Bone marrow (tissue), 2 donors: ENCODE measurements at regions not wholly inside any gene's neighbourhood (a gene's known extent, or its start where the extent isn't known, plus 50 kb on each side); places are given as distances from the start of the nearest gene placed in this dataset.

Experiments used
- DNase-seq, 2 donors: peaks; one replicate each; lab custom pipeline; 2025; lab: John Stamatoyannopoulos, UW

GRCh38 chr15:77791941-77792340, 159.2 kb upstream of the LINGO1 start:
- DNase-seq, result no peak

DNA sequence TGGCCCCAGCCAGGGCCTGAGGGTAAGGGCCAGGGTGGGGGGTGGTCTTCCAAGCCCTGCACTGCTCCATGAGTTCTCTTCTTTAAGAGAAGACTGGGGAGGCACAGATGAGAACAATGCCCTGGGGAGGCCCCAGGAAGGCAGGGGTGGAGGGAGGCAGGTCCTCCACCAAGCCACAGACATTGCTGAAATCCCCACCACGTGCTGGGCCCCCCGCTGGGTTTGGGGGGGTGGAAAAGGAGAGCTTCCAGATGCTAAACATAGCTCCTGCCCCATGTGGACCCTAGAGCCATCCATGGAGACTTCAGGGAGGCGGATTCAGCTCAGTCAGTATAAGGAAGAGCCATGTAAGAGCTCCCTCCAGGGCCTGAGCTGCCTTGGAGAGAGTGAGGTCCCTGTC, 157.8 kb upstream of the LINGO1 start:
- no peak for DNase-seq

DNA sequence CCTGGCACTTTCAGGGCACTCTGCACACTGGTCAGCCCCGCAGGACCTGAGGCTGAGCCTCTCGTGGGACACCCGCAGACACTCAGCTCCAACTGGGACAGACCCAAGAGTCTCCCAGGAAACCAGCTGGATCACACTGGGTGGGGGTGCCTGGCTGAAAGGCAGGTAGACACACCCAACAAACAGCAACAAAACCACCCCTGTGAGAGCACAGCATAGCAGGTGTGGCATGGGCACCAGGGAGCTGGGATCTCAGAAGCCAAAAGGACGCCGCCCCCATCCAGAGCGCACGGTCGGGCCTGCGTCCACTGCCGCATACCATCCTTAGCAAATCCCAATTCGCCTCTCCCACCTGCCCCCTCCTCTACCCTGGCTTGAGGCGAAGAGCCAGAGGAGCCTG, 154.2 kb upstream of the LINGO1 start:
- no peak for DNase-seq

GRCh38 chr15:77786181-77786890, 153.6 kb upstream of the LINGO1 start:
- no peak for DNase-seq

DNA sequence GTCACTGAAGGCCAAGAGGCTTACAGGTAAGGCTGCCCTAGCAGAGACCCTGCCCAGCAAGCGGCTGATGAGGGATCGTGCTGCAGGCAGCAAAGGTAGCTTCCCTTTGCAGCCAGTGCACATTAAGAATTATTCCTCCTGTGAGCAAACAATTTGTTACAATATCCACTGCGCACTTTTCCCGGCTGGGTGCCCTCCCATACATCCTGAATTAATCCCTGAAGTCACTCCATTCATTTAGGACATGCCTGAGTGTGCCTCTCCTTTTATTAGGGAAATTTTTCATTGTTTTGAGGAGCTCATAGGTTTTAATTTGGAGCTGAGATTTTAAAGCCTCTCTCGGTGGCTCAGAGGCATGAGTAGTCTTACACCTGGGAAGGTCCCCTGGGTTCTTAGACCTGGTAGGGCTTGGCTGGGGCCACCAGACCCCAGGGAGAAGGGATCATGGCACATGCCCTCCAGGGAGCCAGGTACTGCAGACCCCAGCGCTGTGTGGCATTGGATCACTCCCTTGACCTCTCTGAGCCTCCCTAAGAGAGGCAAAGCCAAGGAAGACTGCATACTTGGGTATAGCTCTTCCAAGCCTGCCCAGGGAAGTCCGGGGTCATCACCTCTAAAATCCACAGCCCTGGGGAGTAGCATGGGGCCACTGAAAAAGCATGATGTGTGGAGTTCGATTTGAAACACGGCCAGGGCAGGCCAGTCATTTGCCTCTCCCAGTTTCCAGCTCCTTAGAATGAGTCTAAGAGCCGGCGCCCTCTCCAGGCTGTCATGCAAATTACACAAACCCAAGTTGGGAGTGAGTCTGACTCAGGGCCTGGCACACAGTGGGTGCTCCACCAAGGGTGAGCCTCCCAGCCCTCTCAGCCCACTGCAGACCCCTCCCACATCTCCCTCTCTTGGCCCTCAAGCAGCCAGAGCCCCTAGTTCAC, 151.9 kb upstream of the LINGO1 start:
- DNase-seq, result no peak

DNA sequence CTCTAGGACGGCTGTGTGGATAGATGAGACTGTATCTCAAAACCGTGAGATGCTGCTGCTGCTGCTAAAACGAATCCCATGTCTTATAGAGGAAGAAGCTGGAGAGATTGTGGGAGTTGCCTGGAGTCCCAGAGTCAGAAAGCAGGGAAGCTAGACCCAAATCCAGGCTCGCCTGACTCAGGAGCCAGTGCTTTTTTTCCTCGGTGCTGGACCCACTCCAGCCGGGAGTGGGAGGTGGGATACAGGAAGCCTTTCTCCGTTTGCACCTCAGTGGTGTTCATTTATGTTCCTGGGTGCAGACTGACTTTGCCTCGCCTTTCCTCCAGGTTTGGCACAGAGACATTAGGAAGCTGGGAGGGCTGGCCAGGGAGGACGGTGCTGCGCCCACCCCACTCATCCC, 150.9 kb upstream of the LINGO1 start:
- DNase-seq, result no peak

DNA sequence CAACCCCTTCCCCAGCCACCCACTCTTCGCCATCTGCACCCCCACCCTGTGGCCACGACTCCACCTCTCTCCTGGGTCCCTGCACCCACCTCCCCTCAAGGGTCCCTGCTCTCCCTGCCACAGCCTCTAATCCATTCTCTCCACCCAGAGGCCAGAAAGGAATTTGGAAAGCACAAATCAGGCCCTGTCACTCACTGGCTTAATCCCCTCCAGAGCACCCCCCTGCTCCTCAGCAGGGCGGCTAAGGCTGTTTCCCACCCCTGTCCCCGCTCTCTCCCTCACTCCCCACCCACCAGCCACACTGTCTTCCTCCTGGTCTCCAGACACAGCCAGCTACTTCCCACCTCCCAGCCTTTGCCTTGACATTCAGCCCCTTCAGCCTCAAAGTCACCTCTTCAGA, 150.0 kb upstream of the LINGO1 start:
- DNase-seq, result no peak

- DNase-seq, result no peak
These were observed 149.2 kb upstream of the LINGO1 start for GRCh38 chr15:77781946-77782240.

GRCh38 chr15:77781151-77781945, 148.6 kb upstream of the LINGO1 start:
- no peak for DNase-seq

DNA sequence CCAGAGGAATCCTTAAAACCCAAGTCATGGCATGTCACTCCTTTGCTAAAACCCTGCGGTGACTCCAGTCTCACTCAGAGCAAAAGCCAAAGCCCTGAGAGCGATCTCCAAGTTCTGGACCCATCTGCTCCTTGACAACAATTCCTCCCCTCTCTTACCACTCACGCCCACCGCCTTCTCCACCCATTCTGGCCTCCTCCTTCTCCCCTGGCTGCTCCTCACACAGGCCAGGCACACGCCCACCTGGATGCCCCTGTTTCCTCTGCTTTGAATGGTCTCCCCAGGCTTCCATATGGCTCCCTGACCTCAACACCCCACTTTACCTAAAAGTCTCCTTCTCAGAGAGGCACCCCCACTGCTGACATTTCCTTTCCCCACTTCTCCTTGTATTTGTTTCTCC, 146.1 kb upstream of the LINGO1 start:
- no peak for DNase-seq

DNA sequence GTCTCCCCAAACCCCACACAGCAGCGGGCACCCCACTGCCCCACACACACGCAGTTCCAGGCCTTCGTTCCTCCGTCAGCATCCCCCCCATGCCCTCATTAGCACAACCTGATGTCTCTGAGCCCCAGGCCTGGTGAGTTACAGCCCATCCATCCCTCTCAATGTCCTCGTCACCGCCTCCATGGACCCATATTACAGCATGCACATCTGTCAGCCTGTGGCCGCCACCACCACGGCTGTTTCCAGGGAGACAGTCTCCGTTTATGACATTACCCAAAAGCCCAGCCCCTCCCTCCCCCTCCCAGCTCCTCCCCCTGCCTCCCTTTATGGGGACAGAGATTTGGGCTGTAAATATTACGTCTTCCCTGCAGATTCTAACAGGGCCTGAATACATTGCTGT, 143.1 kb upstream of the LINGO1 start:
- no peak for DNase-seq

GRCh38 chr15:77775373-77775772, 142.7 kb upstream of the LINGO1 start:
- DNase-seq, result no peak

DNA sequence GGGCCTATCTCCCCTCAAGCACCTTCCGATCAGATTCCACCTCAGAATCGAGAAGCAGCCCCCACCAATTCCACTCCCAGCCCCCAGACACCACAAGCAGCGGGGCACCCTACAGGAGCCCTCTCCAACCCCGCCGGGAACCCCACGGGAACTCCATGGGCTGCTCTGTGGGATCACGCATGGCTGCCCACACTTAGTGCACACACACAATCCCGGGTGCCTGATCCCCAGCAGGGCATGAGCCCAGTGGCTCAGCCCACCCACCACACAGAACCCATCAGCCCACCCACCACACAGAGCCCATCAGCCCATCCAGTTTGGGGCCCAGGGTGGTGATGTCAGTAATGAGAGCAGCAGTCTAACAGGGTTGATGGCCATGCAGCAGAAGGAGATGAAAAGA, 141.6 kb upstream of the LINGO1 start:
- no peak for DNase-seq

GRCh38 chr15:77773903-77774302, 141.2 kb upstream of the LINGO1 start:
- no peak for DNase-seq

- DNase-seq, result no peak
These were observed 140.1 kb upstream of the LINGO1 start for GRCh38 chr15:77772641-77773402.

DNA sequence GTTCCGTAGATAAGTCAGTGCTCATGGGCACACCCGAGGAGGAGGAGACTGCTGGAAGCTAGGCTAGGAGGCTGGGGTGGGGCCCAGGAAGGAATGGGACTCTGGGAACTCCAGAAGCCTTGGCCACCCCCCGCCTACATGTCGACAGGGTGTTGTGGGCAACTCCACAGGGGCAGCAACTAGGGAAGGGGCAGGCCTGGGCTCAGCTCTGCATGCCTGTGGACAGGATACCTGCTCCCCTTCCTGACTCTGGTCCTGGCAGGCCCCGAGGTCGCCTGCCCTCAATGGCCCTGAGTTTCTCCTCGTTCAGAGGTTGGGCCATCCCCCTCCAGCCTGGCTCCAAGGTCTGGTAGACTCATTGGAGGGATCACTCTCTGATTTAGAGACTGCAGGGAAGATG, 138.9 kb upstream of the LINGO1 start:
- DNase-seq, result no peak

- DNase-seq, result no peak
These were observed 137.0 kb upstream of the LINGO1 start for GRCh38 chr15:77769700-77770099.

DNA sequence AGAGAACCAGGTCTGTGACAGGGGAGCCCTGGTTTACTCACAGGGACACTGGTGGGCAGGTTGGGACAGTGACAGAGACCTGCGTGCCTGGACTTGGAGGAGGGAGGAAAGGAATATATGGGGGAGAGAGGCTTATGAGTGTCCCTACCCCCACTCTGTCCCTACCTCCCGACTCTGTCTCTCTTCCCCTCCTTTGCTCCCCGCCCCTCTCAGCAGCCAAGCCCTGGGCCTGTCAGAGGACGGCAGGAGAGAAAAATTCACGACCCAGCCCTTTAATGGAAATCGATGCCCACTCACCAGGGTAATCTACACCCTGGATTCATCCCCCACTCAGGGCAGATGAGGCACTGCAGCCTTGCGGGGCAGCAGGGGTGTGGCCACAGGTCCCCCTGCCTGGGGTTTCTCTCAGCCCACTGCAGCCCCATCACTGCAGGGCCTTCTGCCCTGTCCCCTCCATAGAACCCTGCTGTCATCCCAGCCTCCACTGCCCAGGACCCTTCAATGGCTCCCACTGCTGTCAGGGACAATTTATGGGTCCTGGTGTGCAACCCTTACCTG, 135.9 kb upstream of the LINGO1 start:
- DNase-seq, result no peak

DNA sequence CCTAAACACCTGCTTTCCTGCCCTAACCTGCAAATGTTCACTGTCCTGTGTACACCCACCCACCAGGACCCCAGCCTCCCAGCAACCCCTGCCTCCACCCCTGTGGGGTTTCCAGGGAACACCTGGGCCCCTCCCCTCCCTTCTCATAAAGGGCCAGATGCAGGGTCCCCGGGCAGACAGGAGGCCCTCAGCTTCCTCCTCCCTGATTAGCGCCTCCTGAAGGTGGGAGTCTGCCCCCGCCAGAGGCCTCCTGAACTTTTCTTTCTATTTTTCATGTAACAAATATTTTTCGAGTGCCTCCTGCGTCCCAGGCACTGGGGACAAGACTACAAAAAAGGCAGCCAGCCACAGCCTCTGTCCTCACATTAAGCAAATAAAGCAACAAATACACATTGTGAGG, 135.4 kb upstream of the LINGO1 start:
- DNase-seq, result no peak

- no peak for DNase-seq
These were observed 131.4 kb upstream of the LINGO1 start for GRCh38 chr15:77764095-77764494.

DNA sequence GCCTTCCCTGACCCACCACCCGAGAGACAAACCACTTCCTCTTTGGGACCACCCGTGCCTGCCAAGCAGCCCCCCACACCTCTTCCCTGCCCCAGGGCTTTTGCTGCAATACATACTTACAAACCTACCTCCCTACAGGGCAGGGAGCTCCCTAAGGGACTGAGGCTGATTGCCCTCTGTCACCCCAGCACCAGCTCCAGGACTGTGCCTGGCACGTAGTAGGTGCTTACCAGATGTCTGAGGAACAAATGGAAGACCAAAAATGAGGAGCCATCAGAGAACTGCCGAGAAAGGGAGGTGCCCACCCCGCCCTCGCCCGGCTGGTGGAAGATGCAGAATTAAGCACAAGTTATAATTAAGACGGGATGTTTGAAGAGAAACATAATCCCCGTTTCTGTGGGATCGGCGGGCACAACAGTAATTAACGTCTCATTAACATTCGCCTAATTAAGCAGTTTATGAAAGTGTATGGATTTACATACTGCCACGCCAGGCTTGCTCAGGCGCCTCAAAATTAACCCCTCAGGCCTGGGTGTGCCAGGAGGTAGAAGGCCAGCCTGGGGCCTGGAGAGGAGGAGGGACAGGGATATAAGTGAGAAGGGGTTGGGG, 130.1 kb upstream of the LINGO1 start:
- no peak for DNase-seq
